Stimulated activated CD4-positive, alpha-beta T cell treated with anti-CD3 and anti-CD28 coated beads, Interleukin-15, amount 100 ng/mL, for 48 hours (primary cell): ENCODE measurements at regions not wholly inside any gene's neighbourhood (a gene's known extent, or its start where the extent isn't known, plus 50 kb on each side); places are given as distances from the start of the nearest gene placed in this dataset.

Experiments used
- DNase-seq, 2 donors: peaks; one replicate each; pipeline ENCODE4 v3.0.0-alpha.2; 2020; ENCODE audit warnings: low read depth in 2 of 2

- DNase-seq = no peak
Measured at GRCh38 chr1:222241410-222241809, 306.5 kb downstream of the HHIPL2 start.

GRCh38 chr1:222240536-222241181 is 307.2 kb downstream of the HHIPL2 start:
- no peak for DNase-seq

- no peak for DNase-seq
Measured at GRCh38 chr1:222239130-222239529, 308.8 kb downstream of the HHIPL2 start.

- DNase-seq = no peak
Measured at GRCh38 chr1:222234351-222234750, 313.6 kb downstream of the HHIPL2 start.

- no peak for DNase-seq
Measured at GRCh38 chr1:222233444-222234158, 314.3 kb downstream of the HHIPL2 start.

GRCh38 chr1:222232842-222233241 is 315.1 kb downstream of the HHIPL2 start:
- no peak for DNase-seq

- no peak for DNase-seq
Measured at GRCh38 chr1:222229672-222230312, 318.1 kb downstream of the HHIPL2 start.

GRCh38 chr1:222225316-222225691 is 322.6 kb downstream of the HHIPL2 start:
- no peak for DNase-seq

- DNase-seq = no peak
Measured at GRCh38 chr1:222224636-222225315, 323.1 kb downstream of the HHIPL2 start.

GRCh38 chr1:222224156-222224555 is 323.7 kb downstream of the HHIPL2 start:
- DNase-seq = no peak

GRCh38 chr1:222223010-222223409 is 324.9 kb downstream of the HHIPL2 start:
- no peak for DNase-seq

- no peak for DNase-seq
Measured at GRCh38 chr1:222216255-222216754, 331.6 kb downstream of the HHIPL2 start.

- DNase-seq = no peak
Measured at GRCh38 chr1:222210776-222211175, 337.1 kb downstream of the HHIPL2 start.

GRCh38 chr1:222204475-222204874 is 343.4 kb downstream of the HHIPL2 start:
- DNase-seq = no peak

- DNase-seq = no peak
Measured at GRCh38 chr1:222202831-222203230, 345.1 kb downstream of the HHIPL2 start.

- no peak for DNase-seq
Measured at GRCh38 chr1:222196736-222197135, 351.2 kb downstream of the HHIPL2 start.

GRCh38 chr1:222196288-222196687 is 351.6 kb downstream of the HHIPL2 start:
- no peak for DNase-seq

- DNase-seq = no peak
Measured at GRCh38 chr1:222195857-222196256, 352.0 kb downstream of the HHIPL2 start.

- no peak for DNase-seq
Measured at GRCh38 chr1:222189218-222189617, 358.7 kb downstream of the HHIPL2 start.

- DNase-seq = no peak
Measured at GRCh38 chr1:222187566-222188332, 360.2 kb downstream of the HHIPL2 start.

- no peak for DNase-seq
Measured at GRCh38 chr1:222182641-222183040, 365.3 kb downstream of the HHIPL2 start.

GRCh38 chr1:222181191-222181590 is 366.7 kb downstream of the HHIPL2 start:
- no peak for DNase-seq
